HPDE6-E6E7 (cell line): ENCODE measurements at regions not wholly inside any gene's neighbourhood (a gene's known extent, or its start where the extent isn't known, plus 50 kb on each side); places are given as distances from the start of the nearest gene placed in this dataset.

Experiments used
- DNase-seq: peaks from one replicate; pipeline ENCODE4 v3.0.0; 2011; ENCODE audit warnings: missing footprints; ENCODE audit errors: extremely low spot score

GRCh38 chrX:39877905-39878304, 219.9 kb downstream of the BCOR start:
- no peak for DNase-seq

GRCh38 chrX:39883666-39884065, 214.1 kb downstream of the BCOR start:
- no peak for DNase-seq

- no peak for DNase-seq
Measured at GRCh38 chrX:39886282-39886681, 211.5 kb downstream of the BCOR start.

- no peak for DNase-seq
Measured at GRCh38 chrX:39888730-39889129, 209.0 kb downstream of the BCOR start.

- DNase-seq, result no peak
Measured at GRCh38 chrX:39889704-39890103, 208.1 kb downstream of the BCOR start.

GRCh38 chrX:39890807-39891206, 207.0 kb downstream of the BCOR start:
- DNase-seq, result no peak

- DNase-seq, result peak; percentile 65
Measured at GRCh38 chrX:39891781-39892180, 206.0 kb downstream of the BCOR start.

- DNase-seq, result no peak
Measured at GRCh38 chrX:39893417-39894338, 204.1 kb downstream of the BCOR start.

- no peak for DNase-seq
Measured at GRCh38 chrX:39894683-39895082, 203.1 kb downstream of the BCOR start.

GRCh38 chrX:39895218-39896110, 202.3 kb downstream of the BCOR start:
- no peak for DNase-seq

GRCh38 chrX:39896951-39897740, 200.6 kb downstream of the BCOR start:
- DNase-seq, result peak; percentile 21

- no peak for DNase-seq
Measured at GRCh38 chrX:39897741-39898097, 200.0 kb downstream of the BCOR start.

GRCh38 chrX:39898147-39898546, 199.6 kb downstream of the BCOR start:
- no peak for DNase-seq

GRCh38 chrX:39899059-39899458, 198.7 kb downstream of the BCOR start:
- DNase-seq, result no peak

GRCh38 chrX:39899856-39900776, 197.6 kb downstream of the BCOR start:
- no peak for DNase-seq

- DNase-seq, result no peak
Measured at GRCh38 chrX:39900777-39901170, 197.0 kb downstream of the BCOR start.

GRCh38 chrX:39903343-39903742, 194.4 kb downstream of the BCOR start:
- DNase-seq, result no peak

GRCh38 chrX:39903937-39904336, 193.8 kb downstream of the BCOR start:
- DNase-seq, result peak; percentile 36

- no peak for DNase-seq
Measured at GRCh38 chrX:39904816-39905537, 192.8 kb downstream of the BCOR start.

- no peak for DNase-seq
Measured at GRCh38 chrX:39905538-39905891, 192.2 kb downstream of the BCOR start.
